GM19035 (cell line): ENCODE measurements at regions not wholly inside any gene's neighbourhood (a gene's known extent, or its start where the extent isn't known, plus 50 kb on each side); places are given as distances from the start of the nearest gene placed in this dataset.
"Not testable (repeated sequence)": the region's sequence is repeated elsewhere in the genome, so short reads cannot be mapped to it uniquely, and the experiment has no call there.

Experiments used
- ATAC-seq: cut with Tn5 transposase; IDR thresholded peaks from one replicate; pipeline ENCODE4 v1.9.1; 2021; ENCODE audit not compliant: unreplicated experiment

DNA sequence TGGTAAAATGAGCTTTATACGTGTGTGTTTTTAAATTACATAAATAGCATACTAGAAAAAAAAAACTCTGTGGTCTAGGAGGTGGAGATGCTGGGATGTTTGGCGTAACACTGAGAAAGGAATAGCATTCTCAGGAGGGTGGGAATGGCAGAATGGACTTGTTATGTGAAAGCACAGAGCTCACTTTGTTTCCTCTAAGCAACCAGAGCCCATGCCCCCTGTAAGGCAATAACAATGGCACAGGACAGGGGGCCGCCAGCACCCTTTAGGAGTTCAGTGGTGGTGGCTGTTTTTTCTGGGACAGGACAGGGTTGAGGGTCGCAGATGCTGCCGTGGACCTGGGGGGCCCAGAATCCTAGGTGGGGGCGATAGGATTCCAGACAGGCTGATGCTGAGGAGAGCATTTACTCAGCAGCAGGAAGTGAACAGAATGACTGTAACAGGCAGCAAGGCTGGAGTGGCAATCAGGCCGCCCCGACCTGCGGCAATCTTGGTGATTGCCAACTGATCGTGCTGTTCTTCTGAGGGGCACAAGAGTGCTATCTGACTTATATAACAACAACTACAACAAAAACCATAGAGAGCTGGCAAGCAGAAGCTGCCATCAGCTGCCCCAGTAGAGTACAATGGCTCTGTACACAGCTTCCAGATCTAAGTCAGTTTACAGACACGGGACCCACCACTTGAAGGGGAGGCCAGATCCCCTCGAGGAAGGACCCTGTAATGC is 160.4 kb downstream of the UACA start:
- no peak for ATAC-seq

DNA sequence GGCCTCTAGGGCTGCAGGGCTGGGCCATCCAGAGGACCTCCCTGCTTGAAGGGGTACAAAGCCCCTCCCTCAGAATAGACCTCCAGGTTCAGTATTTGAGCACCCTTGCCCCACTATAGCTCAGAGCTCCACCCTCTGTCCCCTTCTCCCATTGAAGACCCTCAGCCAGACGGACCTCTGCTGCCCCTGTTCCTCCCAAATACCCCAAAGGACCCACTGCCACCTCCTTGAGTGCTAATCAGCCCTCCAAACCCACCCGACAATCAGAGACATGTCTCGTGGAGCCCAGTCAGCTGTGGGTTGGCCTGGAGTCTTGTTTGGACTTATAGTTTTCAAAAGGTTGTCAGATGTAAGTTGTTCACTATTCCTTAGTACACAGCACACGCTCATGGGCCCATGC is 161.1 kb downstream of the UACA start:
- no peak for ATAC-seq

DNA sequence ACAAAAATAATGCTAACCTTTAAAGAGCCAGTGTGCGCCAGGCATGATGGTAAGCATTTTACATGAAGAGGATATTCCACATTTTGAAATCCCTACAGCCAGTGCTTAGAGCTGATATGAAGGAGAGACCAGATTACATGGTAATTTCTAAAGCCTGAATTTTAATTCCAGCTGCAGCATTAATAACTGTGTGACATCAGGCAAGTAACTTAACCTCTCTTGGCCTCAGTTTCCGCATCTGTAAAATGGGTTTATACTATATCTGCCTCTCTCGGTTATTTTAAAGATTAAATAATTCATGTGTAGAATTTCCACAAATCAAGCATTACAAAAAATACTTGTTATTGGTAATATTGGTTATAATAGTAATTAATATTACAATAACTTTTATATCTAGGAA is 165.4 kb downstream of the UACA start:
- no peak for ATAC-seq

DNA sequence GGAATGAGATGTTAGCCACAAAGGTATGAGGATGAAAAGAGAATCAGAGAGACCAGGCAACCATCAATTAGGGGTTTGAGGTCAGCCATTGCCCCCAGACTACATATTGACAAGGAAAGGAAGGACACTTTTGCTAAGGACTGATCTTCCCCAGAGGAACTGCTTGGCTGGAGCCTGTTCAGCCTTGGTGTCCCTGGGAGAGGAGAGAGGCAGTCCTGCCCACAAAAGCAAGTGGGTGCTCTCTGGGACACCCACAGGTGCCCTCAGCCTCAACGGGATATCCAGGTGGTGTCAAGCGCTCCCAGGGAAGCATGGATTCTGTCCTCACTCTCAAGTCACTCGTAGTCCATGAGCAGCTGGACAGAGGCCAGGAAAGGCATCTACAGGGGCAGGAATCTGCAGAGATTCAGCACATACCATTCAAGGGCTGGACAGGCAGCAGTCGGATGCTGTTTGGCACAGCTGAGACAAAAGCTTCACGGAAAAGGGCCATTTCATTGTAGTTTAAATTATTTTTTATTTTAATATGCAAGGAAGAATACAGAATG is 166.2 kb downstream of the UACA start:
- no peak for ATAC-seq

DNA sequence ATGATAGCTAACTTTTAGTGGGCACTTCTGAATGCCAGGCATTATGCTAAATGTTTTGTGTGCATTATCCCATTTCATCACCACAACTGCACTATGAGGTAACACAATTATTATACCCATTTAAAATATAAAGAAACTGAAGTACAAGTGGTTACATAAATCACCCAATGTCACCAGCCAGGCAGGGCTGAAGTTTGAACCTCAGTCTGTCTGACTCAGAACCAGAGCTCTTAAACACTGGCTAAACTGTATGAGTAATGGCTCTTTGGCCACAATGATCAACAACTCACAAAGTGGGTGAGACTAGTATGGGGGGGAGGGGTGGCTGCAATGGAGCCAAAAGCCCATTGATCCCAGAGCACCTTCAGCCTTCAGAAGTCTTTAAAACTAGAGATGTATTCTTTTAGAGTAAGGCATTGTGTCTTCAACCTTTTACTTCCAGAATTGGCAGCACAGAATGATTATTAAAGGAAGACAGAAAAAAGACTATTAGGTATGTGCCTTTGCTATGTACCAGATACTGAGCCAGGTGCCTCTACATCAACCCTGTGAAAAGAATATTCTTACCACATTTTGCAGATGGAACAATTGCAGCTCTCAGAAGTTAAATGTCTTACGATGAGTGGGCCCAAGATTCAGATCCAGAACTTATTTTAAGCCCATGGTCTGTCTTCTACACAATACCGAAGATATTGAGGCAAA is 166.9 kb downstream of the UACA start:
- ATAC-seq, result no peak

DNA sequence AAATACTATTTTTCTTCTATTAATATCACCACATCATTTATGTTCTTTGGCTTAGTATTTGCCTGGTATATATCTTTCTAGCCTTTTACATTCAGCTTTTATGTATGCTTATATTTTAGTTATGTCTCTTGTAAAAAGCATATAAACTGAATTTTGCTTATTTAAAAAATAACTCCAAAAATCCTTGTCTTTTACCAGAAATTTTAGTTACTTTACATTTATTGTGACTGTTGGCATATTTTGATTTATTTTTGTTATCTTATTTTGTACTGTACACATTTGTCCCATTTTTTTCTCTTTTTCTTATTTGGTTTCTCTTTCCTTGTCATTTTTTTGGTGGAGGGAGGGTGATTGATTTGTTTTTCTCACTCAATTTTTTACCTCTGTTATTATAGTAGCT is 169.6 kb downstream of the UACA start:
- no peak for ATAC-seq

DNA sequence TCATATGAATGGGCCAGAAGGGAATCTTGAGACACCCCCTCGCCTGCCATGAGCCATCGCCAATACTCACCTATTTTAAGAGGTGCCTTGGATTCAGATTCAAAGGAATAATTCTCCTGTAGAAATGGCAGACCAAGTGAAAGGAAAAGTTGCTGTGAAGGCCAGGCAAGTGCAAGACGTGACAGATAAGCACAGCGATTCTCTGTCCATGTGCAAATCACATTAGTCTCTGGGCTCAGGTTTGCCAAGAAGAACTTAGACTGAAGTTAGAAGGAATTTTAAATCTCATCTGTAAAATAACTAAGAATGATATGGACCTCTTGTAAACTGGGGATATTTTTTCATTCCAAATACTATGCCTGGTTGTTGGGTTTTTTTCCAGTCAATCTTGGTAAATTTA is 173.6 kb downstream of the UACA start:
- no peak for ATAC-seq

DNA sequence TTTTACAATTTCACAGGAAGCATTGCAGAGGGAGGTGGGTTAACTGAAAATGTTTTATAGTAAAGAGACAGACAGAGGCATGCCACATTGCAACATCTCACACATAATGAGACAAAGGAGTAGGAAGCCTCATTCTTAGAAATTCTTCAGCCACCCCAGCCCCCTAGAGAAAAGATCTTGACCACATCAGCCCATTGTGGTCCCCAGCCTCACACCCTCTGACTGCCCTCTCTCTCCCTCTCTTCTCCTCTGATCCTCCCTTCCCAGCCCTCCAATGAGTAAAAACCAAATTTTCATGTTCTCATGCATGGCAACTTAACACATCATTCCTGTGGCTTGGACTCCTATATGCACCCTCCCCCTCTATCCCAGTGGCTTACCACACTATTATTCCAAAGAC is 174.1 kb downstream of the UACA start:
- ATAC-seq, result no peak

DNA sequence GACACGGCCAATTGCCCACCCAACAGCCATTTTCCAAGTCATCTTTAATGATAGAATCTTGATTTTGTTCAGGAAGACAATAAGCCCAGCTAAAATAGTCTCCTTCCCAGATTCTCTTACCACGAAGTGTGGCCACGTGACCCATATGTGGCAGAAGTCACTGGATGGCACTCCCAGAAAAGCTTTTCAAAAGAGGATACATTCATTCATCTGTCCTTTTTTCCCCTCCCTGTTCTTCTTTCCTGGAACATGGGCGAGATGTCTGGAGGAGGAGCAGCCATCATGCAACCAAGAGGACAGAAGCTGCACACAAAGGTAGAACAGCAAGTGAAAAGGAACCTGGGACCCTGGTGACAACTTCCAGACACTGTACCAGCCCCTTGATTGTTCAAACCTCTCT is 174.7 kb downstream of the UACA start:
- no peak for ATAC-seq

DNA sequence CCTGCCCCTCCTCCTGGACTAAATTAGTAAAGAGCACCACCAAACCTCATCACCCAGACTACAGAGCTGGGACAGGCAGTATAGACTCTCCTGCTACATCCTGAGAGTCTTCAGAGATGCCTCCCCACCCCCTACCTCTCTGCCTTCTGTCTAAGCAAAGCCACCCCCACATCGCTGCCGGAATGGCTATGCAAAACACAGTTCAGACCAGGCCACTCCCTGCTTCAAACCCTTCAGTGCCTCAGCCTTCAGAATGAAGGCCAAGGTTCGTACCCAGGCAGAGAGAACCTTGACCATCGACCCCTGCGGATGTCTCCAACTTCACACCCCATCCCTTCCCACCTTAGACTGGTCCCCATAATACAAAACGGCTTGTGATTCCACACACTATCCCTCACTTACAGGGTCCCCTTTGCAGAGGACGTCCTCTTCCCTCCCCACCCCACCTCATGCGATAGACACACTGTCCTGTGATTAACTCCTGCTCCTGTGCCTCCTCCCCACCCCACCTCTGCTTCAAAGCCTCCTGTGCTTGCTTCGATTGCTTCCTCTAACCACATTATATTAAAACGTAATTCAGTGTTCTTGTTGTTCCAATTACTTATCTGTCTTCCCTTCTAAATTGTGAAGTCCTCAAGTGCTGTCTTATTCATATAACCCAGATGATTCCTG is 175.3 kb downstream of the UACA start:
- no peak for ATAC-seq

DNA sequence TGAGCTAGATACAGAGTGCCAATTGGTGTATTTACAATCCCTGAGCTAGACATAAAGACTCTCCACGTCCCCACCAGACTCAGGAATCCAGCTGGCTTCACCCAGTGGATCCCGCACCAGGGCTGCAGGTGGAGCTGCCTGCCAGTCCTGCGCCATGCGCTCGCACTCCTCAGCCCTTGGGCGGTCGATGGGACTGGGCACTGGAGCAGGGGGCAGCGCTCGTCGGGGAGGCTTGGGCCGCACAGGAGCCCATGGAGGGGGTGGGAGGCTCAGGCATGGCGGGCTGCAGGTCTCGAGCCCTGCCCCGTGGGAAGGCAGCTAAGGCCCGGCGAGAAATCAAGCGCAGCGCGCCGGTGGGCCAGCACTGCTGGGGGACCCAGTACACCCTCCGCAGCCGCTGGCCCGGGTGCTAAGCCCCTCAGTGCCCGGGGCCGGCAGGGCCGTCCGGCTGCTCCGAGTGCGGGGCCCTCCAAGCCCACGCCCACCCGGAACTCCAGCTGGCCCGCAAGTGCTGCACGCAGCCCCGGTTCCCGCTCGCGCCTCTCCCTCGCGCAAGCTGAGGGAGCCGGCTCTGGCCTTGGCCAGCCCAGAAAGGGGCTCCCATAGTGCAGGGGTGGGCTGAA is 176.2 kb downstream of the UACA start:
- ATAC-seq, result not testable (repeated sequence)

DNA sequence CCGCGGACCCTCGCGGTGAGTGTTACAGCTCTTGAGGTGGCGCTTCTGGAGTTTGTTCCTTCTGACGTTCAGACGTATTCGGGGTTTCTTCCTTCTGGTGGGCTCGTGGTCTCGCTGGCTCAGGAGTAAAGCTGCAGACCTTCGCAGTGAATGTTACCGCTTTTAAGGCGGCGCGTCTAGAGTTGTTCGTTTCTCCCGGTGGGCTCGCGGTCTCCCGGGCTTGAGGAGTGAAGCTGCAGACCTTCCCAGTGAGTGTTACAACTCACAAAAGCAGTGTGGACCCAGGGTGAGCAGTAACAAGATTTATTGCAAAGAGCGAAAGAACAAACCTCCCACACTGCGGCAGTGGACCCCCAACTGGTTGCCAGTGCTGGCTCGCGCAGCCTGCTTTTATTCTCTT is 177.1 kb downstream of the UACA start:
- ATAC-seq, result no peak

DNA sequence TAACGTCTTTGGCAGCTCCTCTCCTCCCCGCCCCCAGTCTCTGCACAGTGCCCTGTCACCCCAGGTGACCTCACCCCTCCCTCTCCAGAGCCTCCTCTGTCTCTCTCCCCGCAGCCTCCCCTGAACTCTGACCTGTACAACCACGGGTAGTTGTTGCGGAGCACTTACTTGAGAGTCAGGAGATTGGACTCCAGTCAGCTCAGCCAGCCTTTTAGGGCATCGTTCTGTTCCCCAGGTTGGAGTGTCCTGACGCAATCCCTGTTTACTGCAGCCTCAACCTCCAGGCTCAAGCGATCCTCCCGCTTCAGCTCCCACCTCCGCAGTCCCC is 177.7 kb downstream of the UACA start:
- ATAC-seq, result no peak

DNA sequence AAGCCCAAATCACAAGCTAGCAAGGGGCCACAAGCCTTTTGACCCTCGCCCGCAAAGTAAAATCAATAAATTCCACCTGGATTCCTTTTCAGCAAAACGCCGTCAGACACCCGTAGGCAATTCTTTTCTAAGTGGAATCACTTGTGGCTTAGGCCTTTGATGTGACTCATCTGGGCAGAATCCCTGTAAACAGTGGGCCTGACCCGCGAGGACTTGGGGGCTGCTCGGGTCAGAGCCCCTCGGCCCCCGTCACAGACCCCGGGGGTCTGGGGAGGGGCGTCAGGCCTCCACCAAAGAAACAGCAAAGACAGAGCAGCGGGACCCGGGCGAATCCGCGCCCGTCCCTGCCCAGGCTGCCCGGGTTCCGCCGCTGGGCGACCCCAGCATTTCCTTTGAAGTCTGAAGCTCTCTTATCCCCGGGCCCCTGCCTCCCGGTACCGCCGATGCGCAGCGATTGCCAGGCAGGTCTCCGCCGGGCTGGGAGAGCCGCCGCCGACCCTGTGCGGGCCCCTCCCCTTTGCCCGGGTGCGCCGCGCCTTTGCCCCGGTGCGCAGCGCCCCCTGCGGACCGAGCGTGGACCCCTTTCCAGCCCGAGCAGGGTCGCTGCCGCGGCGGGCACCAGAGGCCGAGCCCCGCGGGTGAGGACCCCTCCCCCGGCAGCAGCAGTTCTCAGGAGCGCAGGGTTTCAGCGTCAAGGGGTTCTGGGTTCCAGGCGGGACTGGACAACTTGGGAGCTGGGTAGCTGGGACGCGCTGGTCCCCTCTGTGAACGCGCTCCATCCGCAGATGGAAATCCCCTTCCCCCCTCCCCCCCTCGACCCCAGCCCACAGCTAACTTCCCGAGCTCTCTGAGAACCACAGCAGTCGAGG is 178.3 kb downstream of the UACA start:
- no peak for ATAC-seq

DNA sequence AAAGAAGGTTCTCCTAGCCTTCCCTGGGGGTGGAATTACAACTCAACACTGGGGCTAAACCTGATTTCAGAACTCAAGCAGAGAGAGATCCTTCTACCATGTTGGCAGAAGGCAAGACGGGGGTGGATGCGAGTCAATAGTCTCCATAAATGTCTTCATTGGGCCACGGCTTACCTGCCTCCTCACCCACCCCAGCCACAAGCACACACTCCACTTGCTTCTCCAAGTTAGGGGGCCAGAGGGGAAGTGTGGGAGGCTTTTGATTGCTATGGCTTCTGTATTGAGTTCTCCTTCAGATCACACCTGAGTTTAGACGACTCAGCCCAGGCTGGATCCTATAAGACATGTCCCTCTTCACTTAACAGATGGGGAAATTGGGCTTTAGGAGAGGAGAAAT is 178.9 kb downstream of the UACA start:
- no peak for ATAC-seq

DNA sequence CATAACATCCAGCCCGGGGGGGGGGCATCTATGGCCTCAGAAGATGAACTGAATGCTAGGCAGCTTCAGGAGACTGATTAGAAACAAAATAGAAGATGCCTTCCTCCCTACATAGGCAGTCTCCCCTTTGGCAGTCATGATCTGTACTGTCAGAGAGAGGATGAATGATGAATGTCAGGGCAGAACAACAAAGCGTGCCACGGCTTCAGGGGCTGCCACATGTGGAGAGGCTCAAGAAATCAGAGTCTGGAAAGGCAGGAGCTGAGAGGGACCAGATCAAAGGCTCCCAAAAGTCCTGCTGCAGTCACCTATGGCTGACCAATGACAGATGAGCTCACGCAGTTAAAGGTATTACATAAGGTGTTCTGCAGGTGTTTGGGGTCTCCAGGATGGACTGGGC is 180.4 kb downstream of the UACA start:
- no peak for ATAC-seq

DNA sequence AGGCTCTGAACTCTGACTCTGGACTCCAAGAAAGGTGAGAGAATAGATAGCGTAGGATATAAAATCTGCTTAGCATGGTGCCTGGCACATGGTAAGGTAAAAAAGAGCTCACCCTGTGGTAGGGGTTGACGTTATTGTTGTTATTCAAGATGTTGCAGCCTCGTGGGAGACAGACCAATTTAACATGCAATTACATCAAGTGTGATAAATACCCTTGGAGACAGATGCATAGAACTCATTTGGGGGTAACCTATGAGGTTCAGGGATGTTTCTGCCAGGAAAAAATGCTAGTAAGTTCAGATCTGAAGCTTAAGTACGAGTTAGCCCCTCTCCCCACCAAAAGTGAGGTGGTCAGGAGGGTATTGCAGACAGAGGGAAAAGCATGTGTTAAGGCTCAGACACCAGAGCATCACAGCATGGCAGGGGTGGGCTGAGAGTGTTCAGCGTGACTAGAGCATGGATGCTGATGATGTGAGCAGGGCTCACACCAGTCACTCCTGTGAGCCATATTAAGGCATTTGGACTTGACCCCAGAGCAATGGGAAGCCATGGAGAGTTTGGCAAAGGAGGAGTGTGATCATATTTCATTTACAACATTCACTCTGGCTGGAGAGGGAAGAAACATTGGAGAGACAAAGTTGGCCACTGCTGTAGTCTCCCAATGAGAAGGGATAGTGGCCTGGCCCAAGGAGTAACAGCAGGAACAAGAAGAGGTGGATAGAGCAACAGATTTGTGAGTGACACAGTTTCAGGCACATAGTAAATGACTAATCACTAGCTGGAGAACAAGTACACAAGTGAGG is 181.0 kb downstream of the UACA start:
- ATAC-seq, result no peak

DNA sequence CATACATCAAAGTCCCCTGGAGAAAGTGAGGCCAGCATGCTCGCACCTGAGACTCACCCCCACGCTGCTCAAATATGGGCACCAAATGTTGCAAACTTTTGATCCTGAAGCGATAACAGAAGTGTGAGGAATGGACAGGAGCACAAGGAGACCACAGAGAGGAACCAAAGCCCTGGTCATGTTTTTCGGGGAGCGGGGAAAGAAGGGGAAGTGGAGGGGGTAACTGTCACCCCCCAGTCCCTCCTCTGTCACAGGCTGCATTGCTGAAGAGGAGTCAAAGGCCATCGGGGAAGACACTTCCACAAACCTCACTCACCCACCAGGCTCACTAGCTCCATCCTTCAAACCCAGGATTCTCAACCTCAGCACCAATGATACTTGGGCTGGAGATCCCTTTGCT is 182.4 kb downstream of the UACA start:
- no peak for ATAC-seq

DNA sequence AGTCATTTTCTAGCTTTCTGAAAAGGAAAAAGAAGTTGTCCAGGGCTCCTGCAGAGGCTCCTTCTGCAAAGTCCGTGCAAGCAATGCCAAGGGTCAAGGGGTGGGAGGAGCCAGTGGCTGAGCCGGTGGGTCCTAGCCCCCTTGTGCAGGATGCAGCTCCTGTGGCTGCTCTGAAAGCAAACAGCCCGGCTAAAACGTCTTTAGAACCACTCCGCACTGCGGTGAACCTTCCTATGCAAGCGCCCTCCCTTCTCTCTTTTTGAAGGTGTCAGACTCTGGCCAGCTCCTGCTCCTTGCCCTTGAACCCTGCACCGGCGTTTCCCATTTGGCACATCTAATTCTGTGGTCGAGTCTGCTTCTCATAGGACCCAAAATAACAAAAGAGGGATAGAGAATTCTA is 183.1 kb downstream of the UACA start:
- no peak for ATAC-seq

DNA sequence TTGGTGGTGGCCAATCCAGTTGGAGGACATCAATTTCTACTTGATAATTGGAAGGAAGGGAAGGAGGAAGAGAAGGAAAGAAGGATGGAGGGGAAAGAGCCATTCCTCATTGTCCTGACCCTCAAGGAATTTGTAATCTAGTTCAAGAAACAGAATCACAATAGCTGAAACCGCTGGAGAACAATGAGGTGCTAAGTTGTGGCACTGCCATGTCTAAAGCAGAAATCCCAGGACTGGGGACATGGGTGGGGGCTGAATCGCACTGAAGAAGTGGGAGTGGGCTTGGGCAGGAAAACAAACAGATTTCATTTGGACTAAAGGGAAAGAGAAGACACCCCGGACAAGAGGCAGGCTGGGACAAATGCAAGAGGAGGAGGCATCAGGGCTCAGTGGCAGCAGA is 183.6 kb downstream of the UACA start:
- ATAC-seq, result no peak
